ENCODE measurements at regions not wholly inside any gene's neighbourhood (a gene's known extent, or its start where the extent isn't known, plus 50 kb on each side); places are given as distances from the start of the nearest gene placed in this dataset.

GRCh38 chr20:7333841-7334240 is 566.4 kb downstream of the BMP2 start:
- H3K4me3 ChIP-seq: no peak overlapping the region
- no peaks in the 10 kb centered on the region for H3K27me3 ChIP-seq
- DNase-seq: no peak
- H3K4me1 ChIP-seq: no peaks in the 10 kb centered on the region
- H3K9me3 ChIP-seq: no peaks in the 10 kb centered on the region
- no peaks in the 10 kb centered on the region for H3K36me3 ChIP-seq
- TF ChIP-seq POLR2A (IDR thresholded peaks at IDR 0.05): no peak
- TF ChIP-seq POLR2AphosphoS5 (IDR thresholded peaks at IDR 0.05): no peak
- no peak for TF ChIP-seq EP300 (IDR thresholded peaks at IDR 0.05)
- no peak for TF ChIP-seq CTCF (IDR thresholded peaks at IDR 0.05)
- 80 to 85% methylated on average over 3 of the region's 3 CpGs for WGBS, 2 donors
- no peak overlapping the region for H3K27ac ChIP-seq
- intact Hi-C loops (cut with DNase I): no loop called here

- Histone ChIP-seq H3K27me3 (no peaks in the 10 kb centered on the region), H3K36me3 (no peaks in the 10 kb centered on the region), H3K27ac (no peak overlapping the region), H3K4me1 (no peaks in the 10 kb centered on the region), H3K4me3 (no peak overlapping the region), H3K9me3 (no peaks in the 10 kb centered on the region)
- TF ChIP-seq CTCF (IDR thresholded peaks at IDR 0.05): no peak
- no peak for TF ChIP-seq POLR2AphosphoS5 (IDR thresholded peaks at IDR 0.05)
- TF ChIP-seq POLR2A (IDR thresholded peaks at IDR 0.05): no peak
- TF ChIP-seq EP300 (IDR thresholded peaks at IDR 0.05): no peak
- WGBS, 2 donors: 94% methylated on average over 3 of the region's 3 CpGs
- DNase-seq: no peak
- intact Hi-C loops (cut with DNase I): no loop called here
Observed at GRCh38 chr20:7346026-7346425, 578.5 kb downstream of the BMP2 start.

GRCh38 chr20:7346562-7346961 is 579.1 kb downstream of the BMP2 start:
- intact Hi-C loops (cut with DNase I): no loop called here
- TF ChIP-seq POLR2A (IDR thresholded peaks at IDR 0.05) (no peak), CTCF (IDR thresholded peaks at IDR 0.05) (no peak), EP300 (IDR thresholded peaks at IDR 0.05) (no peak), POLR2AphosphoS5 (IDR thresholded peaks at IDR 0.05) (no peak)
- Histone ChIP-seq H3K4me1 (no peaks in the 10 kb centered on the region), H3K27ac (no peak overlapping the region), H3K36me3 (no peaks in the 10 kb centered on the region), H3K4me3 (no peak overlapping the region), H3K9me3 (no peaks in the 10 kb centered on the region), H3K27me3 (no peaks in the 10 kb centered on the region)
- no peak for DNase-seq
- 90 to 97% methylated on average over 1 of the region's 1 CpG for WGBS, 2 donors

GRCh38 chr20:7347409-7347808 is 579.9 kb downstream of the BMP2 start:
- no peak overlapping the region for H3K4me3 ChIP-seq
- no peak for DNase-seq

More at GRCh38 chr20:7347409-7347808, 579.9 kb downstream of the BMP2 start:
- H3K27ac ChIP-seq: no peak overlapping the region
- 32 to 53% methylated on average over 2 of the region's 2 CpGs for WGBS, 2 donors
- intact Hi-C loops (cut with DNase I): no loop called here
- H3K4me1 ChIP-seq: no peaks in the 10 kb centered on the region
- no peaks in the 10 kb centered on the region for H3K9me3 ChIP-seq
- no peaks in the 10 kb centered on the region for H3K36me3 ChIP-seq
- H3K27me3 ChIP-seq: no peaks in the 10 kb centered on the region
- TF ChIP-seq EP300 (IDR thresholded peaks at IDR 0.05) (no peak), CTCF (IDR thresholded peaks at IDR 0.05) (no peak), POLR2AphosphoS5 (IDR thresholded peaks at IDR 0.05) (no peak), POLR2A (IDR thresholded peaks at IDR 0.05) (no peak)

All from sigmoid colon (tissue), 6 donors.